ENCODE measurements at regions not wholly inside any gene's neighbourhood (a gene's known extent, or its start where the extent isn't known, plus 50 kb on each side); places are given as distances from the start of the nearest gene placed in this dataset.

DNA sequence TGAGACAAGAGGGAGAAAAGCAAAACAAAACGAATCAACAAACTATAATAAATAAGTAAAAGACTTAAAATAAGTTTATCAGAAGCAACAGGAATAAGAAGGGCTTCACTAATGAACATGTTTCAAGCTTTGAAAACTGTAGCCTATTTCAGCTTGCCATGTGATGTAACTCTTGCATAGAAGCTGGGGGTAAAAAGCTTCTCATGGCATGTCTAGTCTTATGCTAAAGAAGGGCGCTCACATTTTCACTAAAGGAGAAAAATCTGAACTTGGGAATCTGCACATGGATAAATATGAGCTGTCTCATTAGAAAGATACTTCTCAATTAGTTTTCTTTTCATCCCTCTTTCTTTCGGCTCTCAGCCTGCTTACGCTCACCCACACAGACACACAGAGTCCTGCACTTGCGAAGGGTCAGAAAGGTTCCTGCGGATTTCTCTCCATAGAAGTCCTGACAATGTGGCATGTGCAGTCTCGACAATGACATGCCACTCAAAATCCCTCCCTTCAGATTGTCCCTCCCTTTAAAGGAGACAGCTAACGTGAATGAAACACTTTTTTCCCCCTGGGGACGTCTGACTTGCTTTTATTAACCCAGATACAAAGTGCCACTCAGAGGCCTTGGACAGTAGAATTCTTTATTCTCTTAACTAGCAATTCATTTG lies 568.9 kb upstream of the NR2F2 start:
- Histone ChIP-seq H3K4me1 (replicated peaks) (no peaks in the 10 kb centered on the region), H3K9me3 (no peaks in the 10 kb centered on the region), H3K27me3 (replicated peaks; ENCODE audit: insufficient read depth) (no peaks in the 10 kb centered on the region), H3K27ac (no peak overlapping the region), H3K36me3 (no peaks in the 10 kb centered on the region), H3K4me3 (no peak overlapping the region)
- WGBS: 70% methylated on average over 9 of the region's 9 CpGs
- intact Hi-C loops (cut with DNase I): no loop called here
- TF ChIP-seq, protein P1, sequence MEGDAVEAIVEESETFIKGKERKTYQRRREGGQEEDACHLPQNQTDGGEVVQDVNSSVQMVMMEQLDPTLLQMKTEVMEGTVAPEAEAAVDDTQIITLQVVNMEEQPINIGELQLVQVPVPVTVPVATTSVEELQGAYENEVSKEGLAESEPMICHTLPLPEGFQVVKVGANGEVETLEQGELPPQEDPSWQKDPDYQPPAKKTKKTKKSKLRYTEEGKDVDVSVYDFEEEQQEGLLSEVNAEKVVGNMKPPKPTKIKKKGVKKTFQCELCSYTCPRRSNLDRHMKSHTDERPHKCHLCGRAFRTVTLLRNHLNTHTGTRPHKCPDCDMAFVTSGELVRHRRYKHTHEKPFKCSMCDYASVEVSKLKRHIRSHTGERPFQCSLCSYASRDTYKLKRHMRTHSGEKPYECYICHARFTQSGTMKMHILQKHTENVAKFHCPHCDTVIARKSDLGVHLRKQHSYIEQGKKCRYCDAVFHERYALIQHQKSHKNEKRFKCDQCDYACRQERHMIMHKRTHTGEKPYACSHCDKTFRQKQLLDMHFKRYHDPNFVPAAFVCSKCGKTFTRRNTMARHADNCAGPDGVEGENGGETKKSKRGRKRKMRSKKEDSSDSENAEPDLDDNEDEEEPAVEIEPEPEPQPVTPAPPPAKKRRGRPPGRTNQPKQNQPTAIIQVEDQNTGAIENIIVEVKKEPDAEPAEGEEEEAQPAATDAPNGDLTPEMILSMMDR (IDR thresholded peaks at IDR 0.05): no peak
- TF ChIP-seq POLR2AphosphoS5 (IDR thresholded peaks at IDR 0.05) (no peak), POLR2A (IDR thresholded peaks at IDR 0.05) (no peak)
- DNase-seq (ENCODE audit: low spot score): no peak

DNA sequence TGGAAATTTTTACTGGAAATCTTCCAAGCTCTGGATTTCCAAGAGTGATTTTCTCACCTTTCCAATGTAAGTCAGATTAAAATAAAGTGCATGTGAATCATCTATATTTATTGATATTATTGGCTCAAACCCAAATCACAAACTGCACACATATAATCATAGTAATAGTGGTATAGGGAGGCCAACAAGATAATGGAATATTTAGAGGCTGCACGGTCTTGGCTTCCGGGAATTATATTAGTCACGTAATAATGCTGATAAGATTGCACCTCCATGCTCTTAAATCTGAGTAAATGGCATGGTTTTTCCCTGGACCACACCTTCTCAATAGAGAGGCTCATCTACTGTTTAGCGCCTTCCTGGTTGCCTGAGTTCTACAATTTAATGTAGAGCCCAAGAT lies 567.1 kb upstream of the NR2F2 start:
- Histone ChIP-seq H3K9me3 (no peaks in the 10 kb centered on the region), H3K27me3 (replicated peaks; ENCODE audit: insufficient read depth) (no peaks in the 10 kb centered on the region), H3K36me3 (no peaks in the 10 kb centered on the region), H3K27ac (no peak overlapping the region), H3K4me3 (no peak overlapping the region), H3K4me1 (replicated peaks) (no peaks in the 10 kb centered on the region)
- DNase-seq (ENCODE audit: low spot score): no peak
- 92% methylated on average over 4 of the region's 4 CpGs for WGBS
- TF ChIP-seq, protein P1 (IDR thresholded peaks at IDR 0.05): no peak
- no peak for TF ChIP-seq POLR2A (IDR thresholded peaks at IDR 0.05)
- TF ChIP-seq POLR2AphosphoS5 (IDR thresholded peaks at IDR 0.05): no peak
- intact Hi-C loops (cut with DNase I): no loop called here

DNA sequence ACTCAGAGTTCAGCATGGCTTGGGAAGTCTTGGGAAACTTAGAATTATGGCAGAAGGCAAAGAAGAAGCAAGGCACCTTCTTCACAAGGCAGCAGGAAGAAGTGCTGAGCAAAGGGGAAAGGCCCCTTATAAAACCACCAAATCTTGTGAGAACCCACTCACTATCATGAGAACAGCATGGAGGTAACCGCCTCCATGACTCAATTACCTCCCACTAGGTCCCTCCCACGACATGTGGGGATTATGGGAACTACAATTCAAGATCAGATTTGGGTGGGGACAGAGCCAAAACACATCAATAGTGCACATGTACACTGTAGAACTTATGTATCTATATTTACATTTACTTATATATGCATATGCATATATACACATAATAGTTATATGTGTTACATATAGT lies 565.3 kb upstream of the NR2F2 start:
- no peak overlapping the region for H3K4me3 ChIP-seq
- H3K36me3 ChIP-seq: no peaks in the 10 kb centered on the region
- 91% methylated on average over 2 of the region's 2 CpGs for WGBS
- no peak for TF ChIP-seq POLR2A (IDR thresholded peaks at IDR 0.05)
- no peak for DNase-seq (ENCODE audit: low spot score)
- intact Hi-C loops (cut with DNase I): no loop called here
- H3K27ac ChIP-seq: no peak overlapping the region
- H3K27me3 ChIP-seq (replicated peaks; ENCODE audit: insufficient read depth): no peaks in the 10 kb centered on the region
- no peaks in the 10 kb centered on the region for H3K4me1 ChIP-seq (replicated peaks)
- H3K9me3 ChIP-seq: no peaks in the 10 kb centered on the region

- Histone ChIP-seq H3K27me3 (replicated peaks; ENCODE audit: insufficient read depth) (no peaks in the 10 kb centered on the region), H3K4me3 (no peak overlapping the region), H3K9me3 (no peaks in the 10 kb centered on the region), H3K36me3 (no peaks in the 10 kb centered on the region), H3K27ac (no peak overlapping the region), H3K4me1 (replicated peaks) (no peaks in the 10 kb centered on the region)
- TF ChIP-seq POLR2AphosphoS5 (IDR thresholded peaks at IDR 0.05) (no peak), POLR2A (IDR thresholded peaks at IDR 0.05) (no peak)
- TF ChIP-seq, protein P1 (IDR thresholded peaks at IDR 0.05): no peak
- intact Hi-C loops (cut with DNase I): no loop called here
- no peak for DNase-seq (ENCODE audit: low spot score)
Observed at GRCh38 chr15:95770196-95770595, 560.3 kb upstream of the NR2F2 start.

DNA sequence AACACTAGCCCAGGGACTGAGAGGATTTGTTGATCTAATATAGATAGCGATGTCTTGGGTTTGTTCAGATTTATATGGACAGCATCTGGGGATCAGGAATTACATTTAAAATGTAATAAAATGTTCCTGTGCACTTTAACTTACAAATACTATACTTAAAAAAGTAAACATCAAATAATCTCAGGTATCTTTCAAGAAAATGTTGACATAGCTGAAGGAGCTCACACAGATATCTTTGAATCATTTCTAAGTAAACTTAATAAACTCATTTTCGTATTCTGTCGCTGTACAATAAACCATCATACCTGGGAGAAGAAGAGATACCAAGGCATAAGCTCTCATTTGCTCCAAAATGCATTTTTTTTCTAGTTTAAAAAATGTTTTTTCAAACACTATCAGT lies 557.5 kb upstream of the NR2F2 start:
- Histone ChIP-seq H3K9me3 (no peaks in the 10 kb centered on the region), H3K4me3 (no peak overlapping the region), H3K27ac (no peak overlapping the region), H3K36me3 (no peaks in the 10 kb centered on the region), H3K27me3 (replicated peaks; ENCODE audit: insufficient read depth) (no peaks in the 10 kb centered on the region), H3K4me1 (replicated peaks) (no peaks in the 10 kb centered on the region)
- TF ChIP-seq, protein P1 (IDR thresholded peaks at IDR 0.05): no peak
- TF ChIP-seq POLR2A (IDR thresholded peaks at IDR 0.05) (no peak), POLR2AphosphoS5 (IDR thresholded peaks at IDR 0.05) (no peak)
- intact Hi-C loops (cut with DNase I): no loop called here
- DNase-seq (ENCODE audit: low spot score): no peak
- 42% methylated on average over 3 of the region's 3 CpGs for WGBS
